Esophagus muscularis mucosa (tissue), 4 donors: ENCODE measurements at regions not wholly inside any gene's neighbourhood (a gene's known extent, or its start where the extent isn't known, plus 50 kb on each side); places are given as distances from the start of the nearest gene placed in this dataset.
"Not testable (repeated sequence)": the region's sequence is repeated elsewhere in the genome, so short reads cannot be mapped to it uniquely, and the experiment has no call there.

Experiments used
- DNase-seq: peaks from one replicate; pipeline ENCODE4 v3.0.0-alpha.2; 2017; ENCODE audit errors: extremely low spot score
- H3K27ac ChIP-seq, 4 donors: fragments of 200-600 bp; sonication (generic); replicated peaks in 1 of 4; 1 replicate in 3 of 4; 2 replicates in 1 of 4; pipeline ENCODE4 v1.5.1; 2016 to 2019; ENCODE audit warnings: mild to moderate bottlenecking in 1 of 4
- H3K27me3 ChIP-seq, 4 donors: fragments of 200-600 bp; sonication (generic); one replicate each; pipeline versions ENCODE4 v1.5.1 to v1.6.0; 2016 to 2019
- H3K36me3 ChIP-seq, 4 donors: fragments of 200-600 bp; sonication (generic); one replicate each; pipeline ENCODE4 v1.5.1; 2016 to 2019
- H3K4me1 ChIP-seq, 4 donors: fragments of 200-600 bp; sonication (generic); one replicate each; pipeline ENCODE4 v1.5.1; 2016 to 2019
- H3K4me3 ChIP-seq, 4 donors: fragments of 200-600 bp; sonication (generic); 1 replicate in 2 of 4; 2 replicates in 2 of 4; pipeline ENCODE4 v1.5.1; 2016 to 2019; ENCODE audit warnings: mild to moderate bottlenecking in 4 of 4, moderate library complexity in 1 of 4
- H3K9me3 ChIP-seq, 4 donors: fragments of 200-600 bp; sonication (generic); 1 replicate in 3 of 4; 2 replicates in 1 of 4; pipeline ENCODE4 v1.5.1; 2016 to 2019
- CTCF ChIP-seq, 3 experiments: fragments of 200-600 bp in 2 of 3; fragments of 450-650 bp in 1 of 3; sonication (generic) in 2 of 3; IDR thresholded peaks; one replicate each; pipeline ENCODE4 v1.5.1; 2017 to 2019; ENCODE audit warnings: antibody characterized with exemption in 3 of 3, mild to moderate bottlenecking in 2 of 3, moderate library complexity in 1 of 3
- EP300 ChIP-seq: sonication (generic); formaldehyde crosslinking; IDR thresholded peaks from one replicate; pipeline ENCODE4 v1.6.1; 2017; ENCODE audit warnings: antibody characterized with exemption
- POLR2A ChIP-seq: fragments of 450-650 bp; IDR thresholded peaks from one replicate; pipeline ENCODE4 v1.6.1; 2017; ENCODE audit warnings: antibody characterized with exemption, moderate library complexity, mild to moderate bottlenecking, low read depth
- POLR2AphosphoS5 ChIP-seq, 2 donors: sonication (generic); formaldehyde crosslinking; IDR thresholded peaks; one replicate each; pipeline ENCODE4 v1.6.1; 2017; ENCODE audit warnings: antibody characterized with exemption in 2 of 2
- WGBS: methylation state at CpG from one replicate; pipeline ENCODE4 v1.1.5; 2018; 5-methylcytosine and 5-hydroxymethylcytosine counted together
- intact Hi-C: fragments of 100-400 bp; cut with DNase I; formaldehyde crosslinking; loops from one replicate; pipeline ENCODE4 v1.15.1; 2023

DNA sequence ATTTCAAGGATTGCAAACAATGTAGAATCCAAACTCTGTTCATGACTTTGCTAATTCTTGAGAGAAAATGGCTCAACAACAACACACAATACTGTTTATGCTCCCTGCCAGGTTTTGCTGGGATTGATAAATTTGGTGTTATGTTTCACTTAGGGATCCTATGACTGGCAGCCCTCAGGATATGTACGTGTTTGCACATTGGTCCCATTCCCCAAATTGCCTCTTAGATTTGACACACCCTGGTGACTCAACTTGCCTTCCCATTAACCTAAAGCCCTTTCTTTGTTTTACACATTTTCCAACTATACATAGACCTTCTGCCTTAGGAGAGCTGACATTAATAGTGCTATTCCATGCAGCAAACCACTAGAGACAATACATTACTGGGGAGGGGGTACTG lies 809.4 kb upstream of the AMELY start:
- no peak for DNase-seq
- no peak for TF ChIP-seq CTCF (IDR thresholded peaks at IDR 0.05)
- no peak for TF ChIP-seq POLR2A
- TF ChIP-seq EP300: no peak
- TF ChIP-seq POLR2AphosphoS5 (IDR thresholded peaks at IDR 0.05): no peak
- no peak overlapping the region for H3K27ac ChIP-seq
- no peaks in the 10 kb centered on the region for H3K36me3 ChIP-seq
- intact Hi-C loops: no loop called here
- H3K9me3 ChIP-seq: no peaks in the 10 kb centered on the region
- no CpG with 5 or more reads among the region's 1 CpG for WGBS
- peaks cover 0 to 19% (median 3%) of the 10 kb centered on the region in 4 donors for H3K4me1 ChIP-seq
- no peaks in the 10 kb centered on the region for H3K27me3 ChIP-seq
- no peak overlapping the region for H3K4me3 ChIP-seq

GRCh38 chrY:7719271-7719670 lies 807.7 kb upstream of the AMELY start:
- Histone ChIP-seq H3K27ac (no peak overlapping the region), H3K4me3 (no peak overlapping the region), H3K4me1 (peaks cover 0 to 19% (median 3%) of the 10 kb centered on the region in 4 donors), H3K36me3 (no peaks in the 10 kb centered on the region), H3K27me3 (no peaks in the 10 kb centered on the region), H3K9me3 (no peaks in the 10 kb centered on the region)
- no CpG with 5 or more reads among the region's 2 CpGs for WGBS
- DNase-seq: no peak
- TF ChIP-seq POLR2AphosphoS5 (IDR thresholded peaks at IDR 0.05) (no peak), CTCF (IDR thresholded peaks at IDR 0.05) (no peak), EP300 (no peak), POLR2A (no peak)
- intact Hi-C loops: no loop called here

GRCh38 chrY:7718626-7719025 lies 807.1 kb upstream of the AMELY start:
- intact Hi-C loops: no loop called here
- no peaks in the 10 kb centered on the region for H3K9me3 ChIP-seq
- no peaks in the 10 kb centered on the region for H3K27me3 ChIP-seq
- peaks cover 0 to 15% (median 3%) of the 10 kb centered on the region in 4 donors for H3K4me1 ChIP-seq
- TF ChIP-seq EP300 (no peak), POLR2A (no peak), POLR2AphosphoS5 (IDR thresholded peaks at IDR 0.05) (no peak), CTCF (IDR thresholded peaks at IDR 0.05) (no peak)
- no CpG with 5 or more reads among the region's 3 CpGs for WGBS
- no peak overlapping the region for H3K4me3 ChIP-seq
- H3K27ac ChIP-seq: no peak overlapping the region
- H3K36me3 ChIP-seq: no peaks in the 10 kb centered on the region
- DNase-seq: no peak

DNA sequence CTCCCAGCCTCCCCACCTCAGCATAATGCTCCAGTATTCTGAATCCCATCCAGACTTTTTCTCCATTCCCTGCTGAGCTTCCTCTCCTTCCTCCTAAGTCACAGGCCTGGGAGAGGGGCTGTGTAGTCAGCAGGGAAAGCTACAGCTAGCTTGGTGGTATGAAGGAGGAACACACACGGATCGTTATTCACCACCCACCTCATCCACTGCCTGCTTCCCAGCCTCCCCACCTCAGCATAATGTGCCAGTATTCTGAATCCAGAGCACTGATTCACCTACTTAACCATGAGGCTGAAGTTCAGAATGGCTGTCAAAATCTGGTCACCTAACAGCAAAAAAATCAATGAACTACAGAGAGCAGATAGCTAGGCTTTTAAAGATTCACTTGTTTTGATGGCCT lies 806.6 kb upstream of the AMELY start:
- Histone ChIP-seq H3K9me3 (no peaks in the 10 kb centered on the region), H3K4me1 (peaks cover 0 to 14% (median 3%) of the 10 kb centered on the region in 4 donors), H3K4me3 (no peak overlapping the region), H3K36me3 (no peaks in the 10 kb centered on the region), H3K27ac (no peak overlapping the region), H3K27me3 (no peaks in the 10 kb centered on the region)
- intact Hi-C loops: no loop called here
- TF ChIP-seq CTCF (IDR thresholded peaks at IDR 0.05): no peak
- no peak for TF ChIP-seq EP300
- no peak for TF ChIP-seq POLR2A
- no peak for TF ChIP-seq POLR2AphosphoS5 (IDR thresholded peaks at IDR 0.05)
- whole genome bisulfite sequencing: no CpG with 5 or more reads among the region's 2 CpGs
- DNase-seq: no peak

DNA sequence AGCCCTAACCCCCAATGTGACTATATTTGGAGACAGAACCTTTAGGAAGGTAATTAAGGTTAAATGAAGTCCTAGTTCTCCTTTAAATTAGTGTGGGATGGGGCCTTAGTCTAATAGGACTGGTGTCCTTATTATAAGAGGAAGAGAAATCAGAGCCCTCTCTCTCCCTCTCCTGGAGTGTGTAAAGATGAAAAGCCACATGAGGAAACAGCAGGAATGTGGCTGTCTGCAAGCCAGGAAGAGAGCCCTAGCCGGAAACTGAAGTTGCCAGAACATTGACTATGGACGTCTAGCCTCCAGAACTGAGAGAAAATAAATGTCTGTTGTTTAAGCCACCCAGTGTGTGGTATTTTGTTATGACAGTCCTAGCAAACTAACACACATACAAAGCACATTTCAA lies 802.9 kb upstream of the AMELY start:
- DNase-seq: no peak
- Histone ChIP-seq H3K4me3 (no peak overlapping the region), H3K27me3 (no peaks in the 10 kb centered on the region), H3K27ac (no peak overlapping the region), H3K9me3 (no peaks in the 10 kb centered on the region), H3K4me1 (peaks cover 0 to 9% (median 3%) of the 10 kb centered on the region in 4 donors), H3K36me3 (no peaks in the 10 kb centered on the region)
- intact Hi-C loops: no loop called here
- WGBS: no CpG with 5 or more reads among the region's 2 CpGs
- no peak for TF ChIP-seq EP300
- TF ChIP-seq CTCF (IDR thresholded peaks at IDR 0.05): no peak
- TF ChIP-seq POLR2A: no peak
- no peak for TF ChIP-seq POLR2AphosphoS5 (IDR thresholded peaks at IDR 0.05)

- no CpG with 5 or more reads among the region's 3 CpGs for WGBS
- H3K4me3 ChIP-seq, H3K4me1 ChIP-seq, intact Hi-C loops, H3K27me3 ChIP-seq, H3K9me3 ChIP-seq, H3K36me3 ChIP-seq, H3K27ac ChIP-seq, DNase-seq: not testable (repeated sequence)
These were observed 802.2 kb upstream of the AMELY start for GRCh38 chrY:7713738-7714137.
